DMS 273 treated with DMSO at 0.1 percent for 48 hours (cell line): ENCODE measurements at regions not wholly inside any gene's neighbourhood (a gene's known extent, or its start where the extent isn't known, plus 50 kb on each side); places are given as distances from the start of the nearest gene placed in this dataset.
A peak's percentile ranks its signal among the peaks of the same experiment; 100 is the strongest.

Source experiments
- DNase-seq: peaks from one replicate; lab custom pipeline; 2025; lab: John Stamatoyannopoulos, UW

DNA sequence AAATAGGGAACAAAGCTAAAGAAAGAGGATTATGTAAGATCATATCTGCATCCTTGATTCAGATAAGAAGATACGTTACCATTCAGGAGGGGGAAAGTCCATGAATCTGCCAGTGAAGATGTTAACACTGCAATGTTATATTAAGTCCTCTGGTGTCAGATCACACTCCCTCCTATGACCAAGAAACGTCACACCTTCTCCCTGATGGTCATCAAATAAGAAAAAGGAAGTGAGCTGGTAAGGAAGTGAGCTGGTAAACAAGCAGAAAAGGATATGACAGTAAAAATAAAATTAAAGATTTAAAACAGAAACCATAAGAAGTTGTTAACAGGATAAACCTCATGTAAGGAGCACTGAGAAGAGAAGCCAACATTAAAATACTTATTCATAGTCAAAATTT is 340.2 kb downstream of the SEC23A start:
- DNase-seq, result no peak

GRCh38 chr14:38762426-38762825 is 340.6 kb downstream of the SEC23A start:
- no peak for DNase-seq

- DNase-seq, result no peak
Observed at GRCh38 chr14:38761033-38761432, 342.0 kb downstream of the SEC23A start.

DNA sequence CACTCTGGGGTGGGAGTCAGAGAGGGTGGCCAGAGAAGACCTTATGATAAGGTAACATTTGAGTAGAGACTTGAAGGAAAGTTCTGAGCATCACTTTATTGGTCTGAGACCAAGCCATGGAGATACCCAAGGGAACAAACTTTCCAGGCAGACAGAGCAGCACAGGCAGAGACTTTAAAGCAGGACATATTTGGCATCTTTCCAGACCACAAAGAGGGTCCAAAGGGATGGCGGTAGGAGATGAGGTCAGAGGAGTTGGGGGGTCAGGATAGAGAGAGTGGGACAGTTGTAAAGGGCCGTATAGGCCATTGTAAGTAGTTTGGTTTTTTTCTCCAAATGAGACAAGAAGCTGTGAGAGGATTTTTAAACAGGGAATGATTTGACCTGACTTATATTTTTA is 344.4 kb downstream of the SEC23A start:
- no peak for DNase-seq

- DNase-seq, result no peak
Observed at GRCh38 chr14:38755036-38755435, 348.0 kb downstream of the SEC23A start.

DNA sequence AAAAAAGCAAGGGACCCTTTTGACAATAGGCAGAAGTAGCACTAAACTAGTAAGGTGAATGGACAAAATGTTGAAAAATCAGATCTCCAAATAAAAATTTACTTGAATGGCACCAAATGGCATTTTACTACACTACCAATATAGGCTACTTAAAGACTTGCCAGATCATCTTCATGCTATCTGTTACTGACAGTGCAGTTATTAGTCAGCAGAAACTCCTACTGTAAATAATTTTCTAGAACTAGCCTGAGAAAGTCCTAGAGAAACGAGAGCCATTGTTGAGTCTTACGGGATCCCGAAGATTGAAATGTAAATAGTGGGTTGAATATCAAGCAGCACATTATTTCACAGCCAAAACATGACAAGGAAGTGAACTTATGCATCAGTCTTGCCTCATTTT is 350.3 kb downstream of the SEC23A start:
- DNase-seq, result no peak

DNA sequence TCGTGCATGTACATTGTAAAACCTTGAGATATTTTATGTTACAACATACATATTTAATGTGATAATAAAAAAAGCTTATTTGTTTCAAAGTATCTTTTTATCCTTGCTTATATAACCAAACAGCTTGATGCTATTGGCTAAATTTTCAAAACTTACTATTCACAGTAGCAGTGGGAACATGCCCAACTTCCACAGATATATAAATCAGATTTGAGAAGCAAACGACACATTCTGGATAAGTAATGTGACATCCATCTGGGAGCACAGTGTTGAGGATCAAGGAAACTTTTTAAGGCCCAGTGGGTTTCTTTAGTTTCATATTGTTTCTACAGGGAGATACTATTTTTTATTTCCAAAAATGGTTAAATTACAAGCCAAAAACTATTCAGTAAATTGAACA is 350.7 kb downstream of the SEC23A start:
- no peak for DNase-seq

DNA sequence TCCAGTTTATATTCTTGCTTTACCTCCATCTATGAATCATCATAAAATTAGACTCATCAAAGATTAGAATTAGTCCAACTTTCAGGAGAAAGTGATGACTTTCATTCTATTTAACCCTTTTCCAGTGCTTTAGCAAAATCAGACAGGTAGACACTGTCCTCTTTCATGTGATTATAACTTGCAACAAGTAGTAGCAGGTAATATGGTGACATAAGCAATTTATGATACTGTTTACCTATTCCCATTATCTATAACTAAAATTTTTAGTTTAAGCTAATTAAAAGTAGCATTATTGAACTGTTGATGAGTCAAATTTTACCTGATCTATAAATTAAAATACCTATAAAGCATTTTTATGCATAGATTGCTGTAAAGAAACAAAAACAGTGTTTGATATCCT is 351.6 kb downstream of the SEC23A start:
- no peak for DNase-seq

DNA sequence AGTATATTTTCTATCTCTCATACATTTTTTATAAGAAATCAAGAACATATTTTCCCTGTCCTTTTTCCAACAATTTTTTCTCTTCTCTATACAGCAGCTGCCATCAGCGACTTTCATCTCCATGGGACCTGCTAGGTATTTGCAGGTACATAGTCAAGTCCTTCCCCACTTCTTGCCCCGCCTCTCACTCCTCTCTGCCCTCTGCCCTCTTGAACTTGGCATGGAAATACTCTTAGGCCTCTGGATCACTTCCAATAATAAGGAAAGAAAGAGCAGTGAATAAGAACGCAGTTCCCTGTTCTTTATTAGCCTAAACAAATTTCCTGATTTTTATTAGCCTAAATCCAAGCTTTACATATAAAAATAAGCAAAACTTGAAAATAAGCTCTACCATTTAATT is 353.1 kb downstream of the SEC23A start:
- DNase-seq, result no peak

- DNase-seq, result no peak
Observed at GRCh38 chr14:38745861-38746260, 357.2 kb downstream of the SEC23A start.

DNA sequence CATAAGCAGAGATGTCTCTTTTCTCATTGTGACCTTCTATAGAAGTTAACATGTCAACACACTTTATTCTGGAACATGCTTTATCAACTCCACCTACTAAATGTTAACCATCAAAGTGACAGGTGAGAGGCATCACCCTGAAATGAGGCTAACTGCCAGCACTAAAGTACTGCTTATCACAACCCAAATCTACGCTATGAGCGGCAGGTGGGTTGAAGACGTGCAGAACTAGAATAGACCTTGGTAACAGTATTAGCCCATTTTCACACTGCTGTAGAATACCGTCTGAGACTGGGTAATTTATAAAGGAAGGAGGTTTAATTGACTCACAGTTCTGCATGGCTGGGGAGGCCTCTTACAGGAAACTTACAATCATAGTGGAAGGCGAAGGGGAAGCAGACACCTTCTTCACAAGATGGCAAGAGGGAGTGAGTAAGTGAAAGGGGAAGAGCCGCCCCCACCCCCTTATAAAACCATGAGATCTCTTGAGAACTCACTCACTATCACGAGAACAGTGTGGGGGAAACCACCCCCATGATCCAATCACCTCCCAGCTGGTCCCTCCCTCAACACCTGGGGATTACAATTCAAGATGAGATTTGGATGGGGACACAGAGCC is 359.0 kb downstream of the SEC23A start:
- no peak for DNase-seq

- DNase-seq, result no peak
Observed at GRCh38 chr14:38737686-38738407, 365.2 kb downstream of the SEC23A start.

DNA sequence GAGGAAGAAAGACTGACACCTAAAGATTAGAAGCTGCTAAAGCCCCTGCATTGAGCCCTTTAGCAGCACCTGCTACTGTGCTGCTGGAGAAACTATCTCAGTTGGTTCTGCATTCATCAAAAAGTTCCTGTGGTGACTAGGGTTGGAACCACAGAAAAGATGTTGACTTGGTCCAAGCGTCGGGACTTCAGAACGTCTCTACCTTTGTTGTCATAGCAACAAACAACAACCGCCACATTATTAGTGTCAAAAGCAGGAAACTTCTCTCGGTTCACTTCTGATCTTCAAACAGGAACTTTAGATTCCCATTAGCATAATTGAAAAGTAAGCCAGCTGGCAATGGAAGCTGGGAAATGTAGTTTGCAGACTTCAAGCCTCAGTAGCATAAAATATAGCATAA is 368.0 kb downstream of the SEC23A start:
- DNase-seq, result no peak

DNA sequence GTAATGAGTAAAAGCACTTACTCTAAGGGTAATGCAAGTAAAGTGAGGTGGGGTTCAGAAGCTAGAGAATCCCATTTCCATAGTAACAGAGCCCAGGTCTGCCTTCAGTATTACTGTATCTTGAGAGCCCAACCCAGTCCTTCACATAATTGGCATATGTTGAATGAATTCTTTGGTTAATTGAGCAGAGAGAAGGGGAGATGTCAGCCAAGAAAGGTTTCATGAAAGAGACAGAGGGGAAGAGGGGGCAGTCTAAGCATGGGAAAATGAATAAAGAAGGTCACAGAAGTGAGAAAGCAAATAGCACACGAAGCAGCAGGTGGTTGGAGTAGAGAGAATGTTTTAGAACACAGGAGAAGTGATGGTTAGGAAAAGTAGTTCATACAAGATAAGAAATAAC is 371.1 kb downstream of the SEC23A start:
- no peak for DNase-seq

GRCh38 chr14:38730420-38730819 is 372.6 kb downstream of the SEC23A start:
- no peak for DNase-seq

GRCh38 chr14:38727731-38728130 is 375.3 kb downstream of the SEC23A start:
- no peak for DNase-seq

DNA sequence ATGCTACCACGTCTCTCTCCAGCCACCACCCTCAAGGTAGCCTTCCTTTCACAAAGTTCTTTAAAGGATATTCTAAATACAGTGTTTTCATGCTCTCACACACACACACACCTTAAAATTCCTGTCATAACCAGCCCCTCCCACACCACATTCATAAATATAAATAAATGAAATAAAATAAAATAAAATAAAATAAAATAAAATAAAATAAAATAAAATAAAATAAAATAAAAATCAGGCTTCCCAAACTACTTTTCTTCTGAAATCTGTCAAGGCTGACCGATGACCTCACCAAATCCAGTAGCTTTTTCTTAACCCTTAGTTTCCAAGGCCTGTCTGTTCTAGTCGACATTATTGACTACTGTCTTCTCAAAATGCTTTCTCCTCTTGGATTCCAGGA is 378.4 kb downstream of the SEC23A start:
- no peak for DNase-seq

GRCh38 chr14:38723959-38724358 is 379.1 kb downstream of the SEC23A start:
- DNase-seq, result no peak

GRCh38 chr14:38723277-38723676 is 379.8 kb downstream of the SEC23A start:
- no peak for DNase-seq

- no peak for DNase-seq
Observed at GRCh38 chr14:38721822-38722431, 381.1 kb downstream of the SEC23A start.

- no peak for DNase-seq
Observed at GRCh38 chr14:38718519-38718918, 384.5 kb downstream of the SEC23A start.

- peak; percentile 80 for DNase-seq
Observed at GRCh38 chr14:38716926-38717325, 386.1 kb downstream of the SEC23A start.

GRCh38 chr14:38710881-38711280 is 392.2 kb downstream of the SEC23A start:
- no peak for DNase-seq

DNA sequence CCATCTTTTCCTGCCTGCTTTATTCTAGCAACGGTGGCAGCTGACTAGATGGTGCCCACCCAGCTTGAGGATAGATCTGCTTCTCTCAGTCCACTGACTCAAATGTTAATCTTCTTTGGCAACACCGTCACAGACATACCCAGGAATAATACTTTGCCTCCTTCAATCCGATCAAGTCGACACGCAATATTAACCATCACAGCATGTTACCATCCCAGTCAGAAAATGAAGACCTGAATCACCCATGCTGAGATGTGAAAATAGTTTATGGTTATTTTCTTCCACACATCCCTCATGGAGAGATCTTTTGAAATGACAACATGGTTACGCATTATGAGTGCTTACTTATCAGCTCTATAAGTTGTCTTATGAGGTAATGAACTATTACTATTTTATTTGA is 392.8 kb downstream of the SEC23A start:
- DNase-seq, result no peak
